Putamen (tissue), 1 donor: ENCODE measurements at regions not wholly inside any gene's neighbourhood (a gene's known extent, or its start where the extent isn't known, plus 50 kb on each side); places are given as distances from the start of the nearest gene placed in this dataset.
"Not testable (repeated sequence)": the region's sequence is repeated elsewhere in the genome, so short reads cannot be mapped to it uniquely, and the experiment has no call there.

Experiments used
- DNase-seq: peaks from one replicate; pipeline ENCODE4 v3.0.0-alpha.2; 2016; ENCODE audit warnings: low spot score

GRCh38 chr13:82196087-82196486 is 1686.2 kb downstream of the SLITRK1 start:
- no peak for DNase-seq

GRCh38 chr13:82187227-82187626 is 1695.0 kb downstream of the SLITRK1 start:
- no peak for DNase-seq

GRCh38 chr13:82176751-82177150 is 1705.5 kb downstream of the SLITRK1 start:
- DNase-seq = no peak

- DNase-seq = no peak
Measured at GRCh38 chr13:82165396-82166174, 1716.7 kb downstream of the SLITRK1 start.

GRCh38 chr13:82164780-82165395 is 1717.4 kb downstream of the SLITRK1 start:
- not testable (repeated sequence) for DNase-seq

GRCh38 chr13:82147526-82147925 is 1734.7 kb downstream of the SLITRK1 start:
- no peak for DNase-seq

GRCh38 chr13:82136880-82137279 is 1745.4 kb downstream of the SLITRK1 start:
- no peak for DNase-seq

- DNase-seq = no peak
Measured at GRCh38 chr13:82129281-82129680, 1753.0 kb downstream of the SLITRK1 start.

GRCh38 chr13:82118589-82118988 is 1763.7 kb downstream of the SLITRK1 start:
- no peak for DNase-seq

- DNase-seq = no peak
Measured at GRCh38 chr13:82116422-82116989, 1765.8 kb downstream of the SLITRK1 start.

- DNase-seq = no peak
Measured at GRCh38 chr13:82115391-82115790, 1766.9 kb downstream of the SLITRK1 start.

GRCh38 chr13:82096256-82096655 is 1755.3 kb upstream of the SPRY2 start:
- DNase-seq = no peak

- DNase-seq = no peak
Measured at GRCh38 chr13:82092312-82092711, 1751.4 kb upstream of the SPRY2 start.

- DNase-seq = no peak
Measured at GRCh38 chr13:82088781-82089180, 1747.9 kb upstream of the SPRY2 start.

GRCh38 chr13:82076496-82076895 is 1735.6 kb upstream of the SPRY2 start:
- no peak for DNase-seq

- DNase-seq = no peak
Measured at GRCh38 chr13:82070416-82070815, 1729.5 kb upstream of the SPRY2 start.

GRCh38 chr13:82062772-82063171 is 1721.8 kb upstream of the SPRY2 start:
- DNase-seq = no peak

- no peak for DNase-seq
Measured at GRCh38 chr13:82058364-82058763, 1717.4 kb upstream of the SPRY2 start.

- DNase-seq = not testable (repeated sequence)
Measured at GRCh38 chr13:82045316-82045715, 1704.4 kb upstream of the SPRY2 start.

GRCh38 chr13:82036602-82037001 is 1695.7 kb upstream of the SPRY2 start:
- DNase-seq = no peak

- DNase-seq = no peak
Measured at GRCh38 chr13:82011355-82011754, 1670.4 kb upstream of the SPRY2 start.

GRCh38 chr13:82010780-82011179 is 1669.9 kb upstream of the SPRY2 start:
- DNase-seq = no peak

GRCh38 chr13:82002710-82003109 is 1661.8 kb upstream of the SPRY2 start:
- no peak for DNase-seq
